UCSD-AML1 (cell line): ENCODE measurements at regions not wholly inside any gene's neighbourhood (a gene's known extent, or its start where the extent isn't known, plus 50 kb on each side); places are given as distances from the start of the nearest gene placed in this dataset.
A peak's percentile ranks its signal among the peaks of the same experiment; 100 is the strongest.

ENCODE experiments used
- DNase-seq: peaks from one replicate; lab custom pipeline; 2025; ENCODE audit not compliant: unreplicated experiment; lab: John Stamatoyannopoulos, UW

- DNase-seq = no peak
Observed at GRCh38 chr2:41709702-41710599, 337.9 kb upstream of the PKDCC start.

GRCh38 chr2:41710944-41711343 lies 336.9 kb upstream of the PKDCC start:
- no peak for DNase-seq

GRCh38 chr2:41711736-41712135 lies 336.1 kb upstream of the PKDCC start:
- no peak for DNase-seq

GRCh38 chr2:41716497-41716896 lies 331.3 kb upstream of the PKDCC start:
- no peak for DNase-seq

GRCh38 chr2:41717839-41718238 lies 330.0 kb upstream of the PKDCC start:
- no peak for DNase-seq

- no peak for DNase-seq
Observed at GRCh38 chr2:41718705-41719104, 329.1 kb upstream of the PKDCC start.

GRCh38 chr2:41719756-41720155 lies 328.1 kb upstream of the PKDCC start:
- no peak for DNase-seq

- DNase-seq = no peak
Observed at GRCh38 chr2:41720331-41721251, 327.2 kb upstream of the PKDCC start.

- no peak for DNase-seq
Observed at GRCh38 chr2:41722668-41723369, 325.0 kb upstream of the PKDCC start.

- DNase-seq = no peak
Observed at GRCh38 chr2:41723526-41723925, 324.3 kb upstream of the PKDCC start.

- no peak for DNase-seq
Observed at GRCh38 chr2:41724465-41724864, 323.4 kb upstream of the PKDCC start.

- DNase-seq = no peak
Observed at GRCh38 chr2:41725901-41726300, 321.9 kb upstream of the PKDCC start.

GRCh38 chr2:41726364-41726763 lies 321.5 kb upstream of the PKDCC start:
- DNase-seq = no peak

- DNase-seq = no peak
Observed at GRCh38 chr2:41727152-41727551, 320.7 kb upstream of the PKDCC start.

- no peak for DNase-seq
Observed at GRCh38 chr2:41727711-41728110, 320.1 kb upstream of the PKDCC start.

- DNase-seq = no peak
Observed at GRCh38 chr2:41728788-41729338, 319.0 kb upstream of the PKDCC start.

GRCh38 chr2:41729800-41730364 lies 317.9 kb upstream of the PKDCC start:
- DNase-seq = no peak

- no peak for DNase-seq
Observed at GRCh38 chr2:41735006-41735405, 312.8 kb upstream of the PKDCC start.

- no peak for DNase-seq
Observed at GRCh38 chr2:41735476-41735875, 312.3 kb upstream of the PKDCC start.

GRCh38 chr2:41736105-41736567 lies 311.7 kb upstream of the PKDCC start:
- DNase-seq = peak; percentile 38

- no peak for DNase-seq
Observed at GRCh38 chr2:41736586-41736985, 311.2 kb upstream of the PKDCC start.
